Breast epithelium (tissue), 3 donors: ENCODE measurements at regions not wholly inside any gene's neighbourhood (a gene's known extent, or its start where the extent isn't known, plus 50 kb on each side); places are given as distances from the start of the nearest gene placed in this dataset.

Experiments
- POLR2AphosphoS5 ChIP-seq, 3 donors: sonication (generic); formaldehyde crosslinking; IDR thresholded peaks; one replicate each; pipeline ENCODE4 v1.6.1; 2017; ENCODE audit warnings: antibody characterized with exemption in 3 of 3
- TF ChIP-seq, protein P1 (sequence below), 3 donors: fragments of 450-650 bp; IDR thresholded peaks; one replicate each; pipeline ENCODE4 v1.5.1; 2016 to 2017; ENCODE audit warnings: antibody characterized with exemption in 3 of 3, mild to moderate bottlenecking in 3 of 3, moderate library complexity in 3 of 3

DNA sequence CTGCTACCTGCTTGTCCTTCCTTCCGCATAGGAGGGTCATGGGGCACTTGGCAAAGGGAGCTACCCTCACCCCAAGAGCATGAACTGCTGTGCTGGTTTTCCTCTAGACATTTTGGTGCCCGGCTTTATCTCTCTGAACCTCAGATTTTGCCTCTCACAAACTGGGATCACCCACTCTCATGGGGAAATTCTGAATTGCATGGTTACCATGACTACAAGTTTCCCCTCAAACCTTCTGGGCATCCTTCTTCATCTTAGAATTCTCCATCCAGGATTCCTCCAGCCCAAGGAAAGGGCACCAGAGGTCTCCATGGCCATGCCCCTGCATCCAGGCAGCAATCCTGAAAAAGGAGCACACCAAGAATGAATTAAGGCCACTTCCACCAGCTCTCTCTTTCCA, 180.1 kb upstream of the NECTIN1 start:
- TF ChIP-seq, protein P1, sequence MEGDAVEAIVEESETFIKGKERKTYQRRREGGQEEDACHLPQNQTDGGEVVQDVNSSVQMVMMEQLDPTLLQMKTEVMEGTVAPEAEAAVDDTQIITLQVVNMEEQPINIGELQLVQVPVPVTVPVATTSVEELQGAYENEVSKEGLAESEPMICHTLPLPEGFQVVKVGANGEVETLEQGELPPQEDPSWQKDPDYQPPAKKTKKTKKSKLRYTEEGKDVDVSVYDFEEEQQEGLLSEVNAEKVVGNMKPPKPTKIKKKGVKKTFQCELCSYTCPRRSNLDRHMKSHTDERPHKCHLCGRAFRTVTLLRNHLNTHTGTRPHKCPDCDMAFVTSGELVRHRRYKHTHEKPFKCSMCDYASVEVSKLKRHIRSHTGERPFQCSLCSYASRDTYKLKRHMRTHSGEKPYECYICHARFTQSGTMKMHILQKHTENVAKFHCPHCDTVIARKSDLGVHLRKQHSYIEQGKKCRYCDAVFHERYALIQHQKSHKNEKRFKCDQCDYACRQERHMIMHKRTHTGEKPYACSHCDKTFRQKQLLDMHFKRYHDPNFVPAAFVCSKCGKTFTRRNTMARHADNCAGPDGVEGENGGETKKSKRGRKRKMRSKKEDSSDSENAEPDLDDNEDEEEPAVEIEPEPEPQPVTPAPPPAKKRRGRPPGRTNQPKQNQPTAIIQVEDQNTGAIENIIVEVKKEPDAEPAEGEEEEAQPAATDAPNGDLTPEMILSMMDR (IDR thresholded peaks at IDR 0.05): no peak
- no peak for TF ChIP-seq POLR2AphosphoS5 (IDR thresholded peaks at IDR 0.05)
